Liver (tissue), 8 donors: ENCODE measurements at regions not wholly inside any gene's neighbourhood (a gene's known extent, or its start where the extent isn't known, plus 50 kb on each side); places are given as distances from the start of the nearest gene placed in this dataset.

ENCODE experiments used
- DNase-seq: peaks from one replicate; pipeline ENCODE4 v3.0.0-alpha.2; 2017; ENCODE audit warnings: low spot score
- H3K27ac ChIP-seq, 2 donors: one replicate each; pipeline ENCODE4 v1.7.0; 2013; ENCODE audit warnings: inconsistent platforms in 2 of 2, low read length in 2 of 2, control low read depth in 1 of 2, low read depth in 1 of 2, mild to moderate bottlenecking in 1 of 2
- H3K27me3 ChIP-seq, 4 donors: one replicate each; pipeline versions ENCODE4 v1.6.1 to v1.7.0; 2013; ENCODE audit warnings: low read length in 3 of 4, inconsistent platforms in 1 of 4, mild to moderate bottlenecking in 1 of 4, moderate library complexity in 1 of 4; ENCODE audit not compliant: control insufficient read depth in 4 of 4, insufficient read depth in 4 of 4
- H3K36me3 ChIP-seq, 4 donors: one replicate each; pipeline versions ENCODE4 v1.6.1 to v1.7.0; 2013; ENCODE audit warnings: low read length in 3 of 4, mild to moderate bottlenecking in 3 of 4, low read depth in 1 of 4, moderate library complexity in 1 of 4; ENCODE audit not compliant: control insufficient read depth in 4 of 4, insufficient read depth in 3 of 4
- H3K4me1 ChIP-seq, 4 donors: one replicate each; pipeline versions ENCODE4 v1.6.1 to v1.7.0; 2013; ENCODE audit warnings: low read length in 3 of 4, mild to moderate bottlenecking in 3 of 4, moderate library complexity in 1 of 4; ENCODE audit not compliant: control insufficient read depth in 4 of 4, insufficient read depth in 4 of 4
- H3K4me3 ChIP-seq, 3 donors: one replicate each; pipeline versions ENCODE4 v1.6.1 to v1.7.0; 2013; ENCODE audit warnings: low read length in 3 of 3, control low read depth in 1 of 3, low read depth in 1 of 3, mild to moderate bottlenecking in 1 of 3
- H3K9ac ChIP-seq, 2 donors: one replicate each; pipeline ENCODE4 v1.7.0; 2013; ENCODE audit warnings: low read length in 2 of 2, mild to moderate bottlenecking in 2 of 2, moderate library complexity in 2 of 2, control low read depth in 1 of 2, low read depth in 1 of 2
- H3K9me3 ChIP-seq, 4 donors: one replicate each; pipeline versions ENCODE4 v1.6.1 to v1.7.0; 2013; ENCODE audit warnings: low read length in 3 of 4; ENCODE audit not compliant: control insufficient read depth in 4 of 4
- EGR1 ChIP-seq, 2 donors: IDR thresholded peaks; 2 replicates each; pipeline ENCODE4 v1.6.1; 2016 to 2018; ENCODE audit warnings: antibody characterized with exemption in 2 of 2, low read depth in 2 of 2
- FOXA1 ChIP-seq: IDR thresholded peaks from 2 replicates; pipeline ENCODE4 v1.6.1; 2016; ENCODE audit warnings: antibody characterized with exemption
- FOXA2 ChIP-seq: IDR thresholded peaks from 2 replicates; pipeline ENCODE4 v1.6.1; 2016; ENCODE audit warnings: antibody characterized with exemption
- GABPA ChIP-seq, 2 donors: IDR thresholded peaks in 1 of 2; conservative IDR thresholded peaks in 1 of 2; 2 replicates each; pipeline ENCODE4 v1.6.1; 2016; ENCODE audit warnings: antibody characterized with exemption in 2 of 2, mild to moderate bottlenecking in 1 of 2, moderate library complexity in 1 of 2
- HNF4A ChIP-seq, 2 donors: conservative IDR thresholded peaks; 2 replicates each; pipeline ENCODE4 v1.6.1; 2016; ENCODE audit warnings: antibody characterized with exemption in 2 of 2, mild to moderate bottlenecking in 2 of 2
- HNF4G ChIP-seq: IDR thresholded peaks from 2 replicates; pipeline ENCODE4 v1.6.1; 2016; ENCODE audit warnings: antibody characterized with exemption
- JUND ChIP-seq, 2 donors: IDR thresholded peaks; 2 replicates each; pipeline ENCODE4 v1.6.1; 2016; ENCODE audit warnings: antibody characterized with exemption in 2 of 2
- NR2F2 ChIP-seq: IDR thresholded peaks from 2 replicates; pipeline ENCODE4 v1.6.1; 2016; ENCODE audit warnings: antibody characterized with exemption
- RAD21 ChIP-seq, 2 donors: IDR thresholded peaks; 2 replicates each; pipeline ENCODE4 v1.6.1; 2016; ENCODE audit warnings: antibody characterized with exemption in 2 of 2, mild to moderate bottlenecking in 2 of 2
- RXRA ChIP-seq, 2 donors: IDR thresholded peaks; 2 replicates each; pipeline ENCODE4 v1.6.1; 2017 to 2018; ENCODE audit warnings: antibody characterized with exemption in 2 of 2, mild to moderate bottlenecking in 1 of 2
- SP1 ChIP-seq: IDR thresholded peaks from 2 replicates; pipeline ENCODE4 v1.6.1; 2018; ENCODE audit warnings: antibody characterized with exemption, mild to moderate bottlenecking
- TAF1 ChIP-seq: conservative IDR thresholded peaks from 2 replicates; pipeline ENCODE4 v1.6.1; 2016; ENCODE audit warnings: antibody characterized with exemption, mild to moderate bottlenecking
- WGBS: extraction: QIAGEN DNeasy Blood & Tissue Kit; methylation state at CpG from one replicate; pipeline ENCODE4 v1.1.7; 2013; 5-methylcytosine and 5-hydroxymethylcytosine counted together
- TF ChIP-seq, protein P1 (sequence below): IDR thresholded peaks from 2 replicates; pipeline ENCODE4 v1.6.1; 2016; ENCODE audit warnings: antibody characterized with exemption
- TF ChIP-seq, protein P2 (sequence below): IDR thresholded peaks from 2 replicates; pipeline ENCODE4 v1.6.1; 2016; ENCODE audit warnings: antibody characterized with exemption
- TF ChIP-seq, protein P3 (sequence below): IDR thresholded peaks from 2 replicates; pipeline ENCODE4 v1.6.1; 2016; ENCODE audit warnings: antibody characterized with exemption, mild to moderate bottlenecking
- TF ChIP-seq, protein P4 (sequence below): fragments of 150-350 bp; IDR thresholded peaks from 2 replicates; pipeline ENCODE4 v1.5.1; 2017; ENCODE audit warnings: improper control_type of control experiment, low read depth, low read length; ENCODE audit not compliant: missing input control
- TF ChIP-seq, protein P5 (sequence below): IDR thresholded peaks from 2 replicates; pipeline ENCODE4 v1.6.1; 2016; ENCODE audit warnings: antibody characterized with exemption
- donor health status: healthy.
- donor health status: healthy.
- donor health status: healthy.
- donor health status: healthy.
- donor health status: healthy.

DNA sequence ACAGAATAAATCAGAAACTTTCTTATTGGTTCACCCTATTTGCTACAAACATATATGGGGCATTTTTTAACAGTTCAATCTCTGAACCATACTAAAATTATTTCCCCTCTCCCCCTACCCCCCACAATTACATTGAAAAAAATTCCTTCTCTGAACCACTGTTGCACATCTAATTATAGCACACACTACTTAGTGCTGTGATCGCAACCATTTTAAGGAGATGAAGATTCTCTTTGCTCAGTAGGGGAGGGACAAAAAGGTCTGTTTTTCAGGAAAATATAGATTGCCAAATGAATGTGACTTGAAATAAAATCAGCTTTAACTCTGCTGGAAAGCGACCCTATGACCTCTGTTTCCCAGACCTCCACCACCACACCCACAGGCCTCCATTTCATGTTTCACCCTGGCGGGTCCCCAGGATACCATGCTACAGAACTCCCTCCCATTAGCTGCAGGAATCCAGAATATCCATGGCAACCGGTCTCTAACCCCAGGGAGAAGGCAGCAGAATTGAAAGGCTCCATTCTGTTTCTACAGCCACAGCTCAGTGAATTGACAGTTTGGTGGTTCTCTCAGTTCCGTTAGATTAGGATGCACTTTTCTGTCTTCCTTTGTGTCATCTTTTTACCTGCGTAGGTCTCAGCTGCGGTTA is 286.3 kb downstream of the TBC1D4 start:
- TF ChIP-seq GABPA (IDR thresholded peaks at IDR 0.05 in 1 of 2, conservative IDR thresholded peaks at IDR 0.05 in 1 of 2): no peak
- TF ChIP-seq FOXA1: no peak
- TF ChIP-seq, protein P1, sequence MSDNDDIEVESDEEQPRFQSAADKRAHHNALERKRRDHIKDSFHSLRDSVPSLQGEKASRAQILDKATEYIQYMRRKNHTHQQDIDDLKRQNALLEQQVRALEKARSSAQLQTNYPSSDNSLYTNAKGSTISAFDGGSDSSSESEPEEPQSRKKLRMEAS: no peak
- no peak for TF ChIP-seq EGR1 (IDR thresholded peaks at IDR 0.05; ENCODE audit: low read depth in 2 of 2)
- Histone ChIP-seq H3K9ac (no peak overlapping the region), H3K27me3 (no peaks in the 10 kb centered on the region), H3K4me3 (no peak overlapping the region), H3K27ac (no peak overlapping the region), H3K9me3 (no peaks in the 10 kb centered on the region), H3K36me3 (no peaks in the 10 kb centered on the region), H3K4me1 (no peaks in the 10 kb centered on the region)
- DNase-seq: no peak
- WGBS: 76% methylated on average over 7 of the region's 7 CpGs

DNA sequence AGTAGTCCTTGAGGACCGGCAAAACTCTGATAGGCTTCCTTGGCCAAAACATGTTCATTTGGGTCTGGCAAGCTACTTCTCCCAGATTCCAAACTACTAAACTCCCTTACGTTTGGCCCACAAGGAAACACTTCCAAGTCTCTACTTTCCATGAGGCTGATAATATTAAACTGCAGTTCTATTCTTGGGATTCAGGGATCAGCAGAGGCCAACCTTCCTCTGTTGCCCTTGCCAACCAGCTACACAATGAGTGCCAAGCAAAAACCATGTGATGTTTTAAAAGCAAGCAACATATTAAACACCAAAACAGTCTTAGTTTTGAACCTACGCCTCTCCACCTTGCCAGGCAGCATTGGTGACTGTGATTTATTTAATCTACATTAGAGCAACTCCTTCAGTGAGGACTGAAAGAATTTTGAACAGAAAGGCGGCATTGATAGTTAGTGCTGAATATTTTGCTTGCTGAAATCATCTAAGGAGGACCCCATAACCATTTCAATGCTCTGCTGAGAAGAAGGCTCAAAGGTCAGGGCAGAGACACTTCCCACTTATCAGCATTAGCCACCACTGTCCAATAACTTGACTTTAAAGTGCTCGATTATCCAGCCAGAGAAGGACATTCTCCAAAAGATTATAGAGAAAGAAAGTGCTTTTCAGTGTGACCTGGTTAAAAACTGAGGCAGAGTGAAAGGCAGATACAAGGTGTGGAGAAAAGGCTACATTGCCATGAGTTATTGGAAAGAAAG is 287.1 kb downstream of the TBC1D4 start:
- Histone ChIP-seq H3K9me3 (no peaks in the 10 kb centered on the region), H3K4me3 (no peak overlapping the region), H3K36me3 (no peaks in the 10 kb centered on the region), H3K4me1 (no peaks in the 10 kb centered on the region), H3K27me3 (no peaks in the 10 kb centered on the region), H3K9ac (no peak overlapping the region), H3K27ac (no peak overlapping the region)
- WGBS: 75% methylated on average over 5 of the region's 5 CpGs
- no peak for DNase-seq
- TF ChIP-seq NR2F2 (peak; percentile 34), FOXA2 (no peak)
- TF ChIP-seq, protein P2, sequence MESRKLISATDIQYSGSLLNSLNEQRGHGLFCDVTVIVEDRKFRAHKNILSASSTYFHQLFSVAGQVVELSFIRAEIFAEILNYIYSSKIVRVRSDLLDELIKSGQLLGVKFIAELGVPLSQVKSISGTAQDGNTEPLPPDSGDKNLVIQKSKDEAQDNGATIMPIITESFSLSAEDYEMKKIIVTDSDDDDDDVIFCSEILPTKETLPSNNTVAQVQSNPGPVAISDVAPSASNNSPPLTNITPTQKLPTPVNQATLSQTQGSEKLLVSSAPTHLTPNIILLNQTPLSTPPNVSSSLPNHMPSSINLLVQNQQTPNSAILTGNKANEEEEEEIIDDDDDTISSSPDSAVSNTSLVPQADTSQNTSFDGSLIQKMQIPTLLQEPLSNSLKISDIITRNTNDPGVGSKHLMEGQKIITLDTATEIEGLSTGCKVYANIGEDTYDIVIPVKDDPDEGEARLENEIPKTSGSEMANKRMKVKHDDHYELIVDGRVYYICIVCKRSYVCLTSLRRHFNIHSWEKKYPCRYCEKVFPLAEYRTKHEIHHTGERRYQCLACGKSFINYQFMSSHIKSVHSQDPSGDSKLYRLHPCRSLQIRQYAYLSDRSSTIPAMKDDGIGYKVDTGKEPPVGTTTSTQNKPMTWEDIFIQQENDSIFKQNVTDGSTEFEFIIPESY: no peak

DNA sequence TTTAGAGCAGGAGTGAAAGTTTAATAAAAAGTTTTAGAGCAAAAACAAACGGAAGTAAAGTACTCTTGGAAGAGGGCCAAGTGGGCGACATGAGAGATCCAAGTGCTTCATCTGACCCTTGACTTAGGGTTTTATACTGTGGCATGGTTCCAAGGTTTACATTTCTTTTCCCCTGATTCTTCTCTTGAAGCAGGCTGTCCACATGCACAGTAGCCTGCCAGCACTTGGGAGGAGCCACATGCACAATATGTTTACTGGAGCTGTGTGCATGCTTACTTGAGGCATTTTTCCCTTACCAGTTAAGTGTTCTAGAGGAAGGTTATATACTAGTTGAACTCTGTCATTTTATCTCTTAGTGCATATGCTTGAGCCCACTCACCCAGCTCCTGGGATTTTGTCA is 295.6 kb downstream of the TBC1D4 start:
- Histone ChIP-seq H3K36me3 (no peaks in the 10 kb centered on the region), H3K9me3 (peaks cover 0 to 2% (median 1%) of the 10 kb centered on the region in 4 donors), H3K4me1 (peaks cover 2 to 6% (median 2%) of the 10 kb centered on the region in 4 donors), H3K9ac (no peak overlapping the region), H3K27me3 (no peaks in the 10 kb centered on the region), H3K27ac (no peak overlapping the region), H3K4me3 (no peak overlapping the region)
- 19% methylated on average over 2 of the region's 2 CpGs for WGBS
- no peak for DNase-seq
- TF ChIP-seq JUND (IDR thresholded peaks at IDR 0.05) (no peak), EGR1 (IDR thresholded peaks at IDR 0.05; ENCODE audit: low read depth in 2 of 2) (no peak), FOXA2 (no peak), RXRA (IDR thresholded peaks at IDR 0.05) (no peak), HNF4A (conservative IDR thresholded peaks at IDR 0.05) (no peak), FOXA1 (no peak), NR2F2 (no peak), SP1 (no peak), TAF1 (no peak), HNF4G (no peak), RAD21 (IDR thresholded peaks at IDR 0.05) (no peak)
- TF ChIP-seq, protein P3, sequence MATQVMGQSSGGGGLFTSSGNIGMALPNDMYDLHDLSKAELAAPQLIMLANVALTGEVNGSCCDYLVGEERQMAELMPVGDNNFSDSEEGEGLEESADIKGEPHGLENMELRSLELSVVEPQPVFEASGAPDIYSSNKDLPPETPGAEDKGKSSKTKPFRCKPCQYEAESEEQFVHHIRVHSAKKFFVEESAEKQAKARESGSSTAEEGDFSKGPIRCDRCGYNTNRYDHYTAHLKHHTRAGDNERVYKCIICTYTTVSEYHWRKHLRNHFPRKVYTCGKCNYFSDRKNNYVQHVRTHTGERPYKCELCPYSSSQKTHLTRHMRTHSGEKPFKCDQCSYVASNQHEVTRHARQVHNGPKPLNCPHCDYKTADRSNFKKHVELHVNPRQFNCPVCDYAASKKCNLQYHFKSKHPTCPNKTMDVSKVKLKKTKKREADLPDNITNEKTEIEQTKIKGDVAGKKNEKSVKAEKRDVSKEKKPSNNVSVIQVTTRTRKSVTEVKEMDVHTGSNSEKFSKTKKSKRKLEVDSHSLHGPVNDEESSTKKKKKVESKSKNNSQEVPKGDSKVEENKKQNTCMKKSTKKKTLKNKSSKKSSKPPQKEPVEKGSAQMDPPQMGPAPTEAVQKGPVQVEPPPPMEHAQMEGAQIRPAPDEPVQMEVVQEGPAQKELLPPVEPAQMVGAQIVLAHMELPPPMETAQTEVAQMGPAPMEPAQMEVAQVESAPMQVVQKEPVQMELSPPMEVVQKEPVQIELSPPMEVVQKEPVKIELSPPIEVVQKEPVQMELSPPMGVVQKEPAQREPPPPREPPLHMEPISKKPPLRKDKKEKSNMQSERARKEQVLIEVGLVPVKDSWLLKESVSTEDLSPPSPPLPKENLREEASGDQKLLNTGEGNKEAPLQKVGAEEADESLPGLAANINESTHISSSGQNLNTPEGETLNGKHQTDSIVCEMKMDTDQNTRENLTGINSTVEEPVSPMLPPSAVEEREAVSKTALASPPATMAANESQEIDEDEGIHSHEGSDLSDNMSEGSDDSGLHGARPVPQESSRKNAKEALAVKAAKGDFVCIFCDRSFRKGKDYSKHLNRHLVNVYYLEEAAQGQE: no peak
- TF ChIP-seq, protein P2: no peak
- TF ChIP-seq, protein P4, sequence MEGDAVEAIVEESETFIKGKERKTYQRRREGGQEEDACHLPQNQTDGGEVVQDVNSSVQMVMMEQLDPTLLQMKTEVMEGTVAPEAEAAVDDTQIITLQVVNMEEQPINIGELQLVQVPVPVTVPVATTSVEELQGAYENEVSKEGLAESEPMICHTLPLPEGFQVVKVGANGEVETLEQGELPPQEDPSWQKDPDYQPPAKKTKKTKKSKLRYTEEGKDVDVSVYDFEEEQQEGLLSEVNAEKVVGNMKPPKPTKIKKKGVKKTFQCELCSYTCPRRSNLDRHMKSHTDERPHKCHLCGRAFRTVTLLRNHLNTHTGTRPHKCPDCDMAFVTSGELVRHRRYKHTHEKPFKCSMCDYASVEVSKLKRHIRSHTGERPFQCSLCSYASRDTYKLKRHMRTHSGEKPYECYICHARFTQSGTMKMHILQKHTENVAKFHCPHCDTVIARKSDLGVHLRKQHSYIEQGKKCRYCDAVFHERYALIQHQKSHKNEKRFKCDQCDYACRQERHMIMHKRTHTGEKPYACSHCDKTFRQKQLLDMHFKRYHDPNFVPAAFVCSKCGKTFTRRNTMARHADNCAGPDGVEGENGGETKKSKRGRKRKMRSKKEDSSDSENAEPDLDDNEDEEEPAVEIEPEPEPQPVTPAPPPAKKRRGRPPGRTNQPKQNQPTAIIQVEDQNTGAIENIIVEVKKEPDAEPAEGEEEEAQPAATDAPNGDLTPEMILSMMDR: no peak
- TF ChIP-seq, protein P5, sequence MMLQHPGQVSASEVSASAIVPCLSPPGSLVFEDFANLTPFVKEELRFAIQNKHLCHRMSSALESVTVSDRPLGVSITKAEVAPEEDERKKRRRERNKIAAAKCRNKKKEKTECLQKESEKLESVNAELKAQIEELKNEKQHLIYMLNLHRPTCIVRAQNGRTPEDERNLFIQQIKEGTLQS: no peak
